ENCODE measurements at regions not wholly inside any gene's neighbourhood (a gene's known extent, or its start where the extent isn't known, plus 50 kb on each side); places are given as distances from the start of the nearest gene placed in this dataset.

GRCh38 chr17:54838651-54839421 lies 61.8 kb upstream of the TOM1L1 start:
- RAD21 ChIA-PET (ENCODE audit: low non-redundant PET in 1 of 2, low total read pairs in 2 of 2, uncharacterized antibody in 2 of 2, unreplicated experiment in 2 of 2), result no interaction called here
- no peak overlapping the region for H3K4me2 ChIP-seq (ENCODE audit: low read length)
- H3K4me1 ChIP-seq (ENCODE audit: control insufficient read depth in 1 of 2, insufficient read depth in 2 of 2, low read length in 2 of 2), result no peaks in the 10 kb centered on the region
- BruUV-seq (replicated peaks), result no TSS peak
- no peak for TF ChIP-seq ATF3 (IDR thresholded peaks at IDR 0.05)
- no peak for TF ChIP-seq ZFX (IDR thresholded peaks at IDR 0.05)
- no peak for TF ChIP-seq FOSL1 (IDR thresholded peaks at IDR 0.05; ENCODE audit: low read depth)
- no peak for TF ChIP-seq POLR2A (IDR thresholded peaks at IDR 0.05; ENCODE audit: borderline replicate concordance, extremely low read depth, insufficient read depth, insufficient read length)
- TF ChIP-seq ELF1 (IDR thresholded peaks at IDR 0.05; ENCODE audit: borderline replicate concordance, low read depth), result no peak
- TF ChIP-seq SP1 (IDR thresholded peaks at IDR 0.05; ENCODE audit: low read depth), result no peak
- no peak for TF ChIP-seq RAD21 (IDR thresholded peaks at IDR 0.05; ENCODE audit: low read depth)
- no peak for TF ChIP-seq YY1 (IDR thresholded peaks at IDR 0.05; ENCODE audit: extremely low read depth, insufficient replicate concordance, low read depth, low read length)
- TF ChIP-seq EGR1 (IDR thresholded peaks at IDR 0.05; ENCODE audit: low read depth), result no peak
- TF ChIP-seq, protein P1, sequence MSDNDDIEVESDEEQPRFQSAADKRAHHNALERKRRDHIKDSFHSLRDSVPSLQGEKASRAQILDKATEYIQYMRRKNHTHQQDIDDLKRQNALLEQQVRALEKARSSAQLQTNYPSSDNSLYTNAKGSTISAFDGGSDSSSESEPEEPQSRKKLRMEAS (IDR thresholded peaks at IDR 0.05), result no peak
- no peak for TF ChIP-seq SRF (IDR thresholded peaks at IDR 0.05; ENCODE audit: low read depth)
- TF ChIP-seq CEBPB (IDR thresholded peaks at IDR 0.05; ENCODE audit: low read depth), result no peak
- TF ChIP-seq, protein P2, sequence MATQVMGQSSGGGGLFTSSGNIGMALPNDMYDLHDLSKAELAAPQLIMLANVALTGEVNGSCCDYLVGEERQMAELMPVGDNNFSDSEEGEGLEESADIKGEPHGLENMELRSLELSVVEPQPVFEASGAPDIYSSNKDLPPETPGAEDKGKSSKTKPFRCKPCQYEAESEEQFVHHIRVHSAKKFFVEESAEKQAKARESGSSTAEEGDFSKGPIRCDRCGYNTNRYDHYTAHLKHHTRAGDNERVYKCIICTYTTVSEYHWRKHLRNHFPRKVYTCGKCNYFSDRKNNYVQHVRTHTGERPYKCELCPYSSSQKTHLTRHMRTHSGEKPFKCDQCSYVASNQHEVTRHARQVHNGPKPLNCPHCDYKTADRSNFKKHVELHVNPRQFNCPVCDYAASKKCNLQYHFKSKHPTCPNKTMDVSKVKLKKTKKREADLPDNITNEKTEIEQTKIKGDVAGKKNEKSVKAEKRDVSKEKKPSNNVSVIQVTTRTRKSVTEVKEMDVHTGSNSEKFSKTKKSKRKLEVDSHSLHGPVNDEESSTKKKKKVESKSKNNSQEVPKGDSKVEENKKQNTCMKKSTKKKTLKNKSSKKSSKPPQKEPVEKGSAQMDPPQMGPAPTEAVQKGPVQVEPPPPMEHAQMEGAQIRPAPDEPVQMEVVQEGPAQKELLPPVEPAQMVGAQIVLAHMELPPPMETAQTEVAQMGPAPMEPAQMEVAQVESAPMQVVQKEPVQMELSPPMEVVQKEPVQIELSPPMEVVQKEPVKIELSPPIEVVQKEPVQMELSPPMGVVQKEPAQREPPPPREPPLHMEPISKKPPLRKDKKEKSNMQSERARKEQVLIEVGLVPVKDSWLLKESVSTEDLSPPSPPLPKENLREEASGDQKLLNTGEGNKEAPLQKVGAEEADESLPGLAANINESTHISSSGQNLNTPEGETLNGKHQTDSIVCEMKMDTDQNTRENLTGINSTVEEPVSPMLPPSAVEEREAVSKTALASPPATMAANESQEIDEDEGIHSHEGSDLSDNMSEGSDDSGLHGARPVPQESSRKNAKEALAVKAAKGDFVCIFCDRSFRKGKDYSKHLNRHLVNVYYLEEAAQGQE (IDR thresholded peaks at IDR 0.05; ENCODE audit: low read depth), result no peak
- peaks cover 13% of the 10 kb centered on the region for H3K27me3 ChIP-seq (ENCODE audit: insufficient read depth, low read length)
- no peaks in the 10 kb centered on the region for H3K79me2 ChIP-seq (ENCODE audit: insufficient read depth, low read length)
- ATAC-seq (no peak), DNase-seq (ENCODE audit: low read depth, low spot score) (no peak)
- no peak overlapping the region for H3K4me3 ChIP-seq (replicated peaks in 1 of 2; ENCODE audit: low read depth in 1 of 2, low read length in 2 of 2)
- H3K36me3 ChIP-seq (ENCODE audit: control insufficient read depth in 1 of 2, insufficient read depth in 2 of 2, low read length in 2 of 2), result no peaks in the 10 kb centered on the region
- no peak overlapping the region for H3K27ac ChIP-seq (ENCODE audit: low read depth, low read length)
- H4K20me1 ChIP-seq (ENCODE audit: insufficient read depth), result no peaks in the 10 kb centered on the region
- no peaks in the 10 kb centered on the region for H3K9me2 ChIP-seq (ENCODE audit: insufficient read depth)
- H2AFZ ChIP-seq (ENCODE audit: low read depth, low read length, poor library complexity, severe bottlenecking), result no peak overlapping the region
- intact Hi-C loops (cut with micrococcal nuclease), result no loop called here
- POLR2A ChIA-PET, result no interaction called here
- CTCF ChIA-PET, result no interaction called here
- no peaks in the 10 kb centered on the region for H3K9me3 ChIP-seq (ENCODE audit: control insufficient read depth in 1 of 2, insufficient read depth in 1 of 2, low read depth in 1 of 2, low read length in 2 of 2)
- no peak overlapping the region for H3K9ac ChIP-seq (ENCODE audit: low read length)
